Endothelial cell of umbilical vein (primary cell): ENCODE measurements at regions not wholly inside any gene's neighbourhood (a gene's known extent, or its start where the extent isn't known, plus 50 kb on each side); places are given as distances from the start of the nearest gene placed in this dataset.

ENCODE experiments used
- BruUV-seq: library from RNA; stranded (reverse); fragments of 400-500 nt; replicated peaks from 2 replicates; lab custom pipeline; 2021; lab: Mats Ljungman, UMichigan
- CTCF ChIA-PET: fragments of 300-600, 350-600 bp; sonication (Branson Sonifier 250); formaldehyde crosslinking; loops from one replicate; lab custom pipeline; 2021; ENCODE audit warnings: antibody characterized with exemption, inconsistent platforms; lab: Charles Lee
- POLR2A ChIA-PET: fragments of 300-600, 350-600 bp; sonication (Branson Sonifier 250); formaldehyde crosslinking; loops from one replicate; lab custom pipeline; 2021; ENCODE audit warnings: antibody characterized with exemption, inconsistent platforms; lab: Charles Lee
- DNase-seq: peaks from one replicate; pipeline ENCODE4 v3.0.0-alpha.2; 2011; ENCODE audit warnings: low read depth, low spot score
- FAIRE-seq: peaks from 2 replicates; lab custom pipeline; 2011; peaks lifted over from hg19 to GRCh38; lab: Jason Lieb, UNC
- H2AFZ ChIP-seq: 2 replicates; pipeline ENCODE4 v1.6.0; 2012; ENCODE audit warnings: low read depth, low read length, control low read depth, inconsistent platforms
- H3K27ac ChIP-seq: 2 replicates; pipeline ENCODE4 v1.5.1; 2011; ENCODE audit warnings: low read depth, mild to moderate bottlenecking, control low read depth, low read length, moderate library complexity; ENCODE audit not compliant: insufficient read depth
- H3K27me3 ChIP-seq, 2 experiments: 2 replicates each; pipeline versions ENCODE4 v1.6.0 to v1.6.1; 2011; ENCODE audit warnings: low read length in 2 of 2, mixed read lengths in 1 of 2; ENCODE audit not compliant: control insufficient read depth in 2 of 2, insufficient read depth in 2 of 2
- H3K36me3 ChIP-seq, 2 experiments: 2 replicates in 1 of 2; 3 replicates in 1 of 2; pipeline ENCODE4 v1.5.1; 2011; ENCODE audit warnings: low read length in 2 of 2, mild to moderate bottlenecking in 1 of 2, moderate library complexity in 1 of 2; ENCODE audit not compliant: control insufficient read depth in 2 of 2, insufficient read depth in 2 of 2; ENCODE audit errors: extremely low read depth in 1 of 2
- H3K4me1 ChIP-seq: 3 replicates; pipeline ENCODE4 v1.5.1; 2011; ENCODE audit warnings: mild to moderate bottlenecking, low read length; ENCODE audit not compliant: control insufficient read depth, insufficient read depth; ENCODE audit errors: extremely low read depth
- H3K4me2 ChIP-seq: 2 replicates; pipeline ENCODE4 v1.6.1; 2011; ENCODE audit warnings: low read length, control low read depth, mixed read lengths; ENCODE audit not compliant: insufficient read depth
- H3K4me3 ChIP-seq, 3 experiments: fragments of 200-600 bp in 1 of 3; sonication (generic), shearing (Covaris generic) in 1 of 3; replicated peaks in 1 of 3; 2 replicates each; pipeline ENCODE4 v1.5.1; 2011 to 2016; ENCODE audit warnings: control low read depth in 3 of 3, low read length in 3 of 3, mild to moderate bottlenecking in 2 of 3, inconsistent platforms in 1 of 3, low read depth in 1 of 3, moderate library complexity in 1 of 3; ENCODE audit not compliant: insufficient read depth in 1 of 3
- H3K79me2 ChIP-seq: 2 replicates; pipeline ENCODE4 v1.6.0; 2012; ENCODE audit warnings: low read length, inconsistent platforms; ENCODE audit not compliant: control insufficient read depth, insufficient read depth
- H3K9ac ChIP-seq: replicated peaks from 2 replicates; pipeline ENCODE3; 2011; ENCODE audit warnings: low read length, control low read depth; ENCODE audit not compliant: insufficient read depth; ENCODE audit errors: extremely low read depth
- H3K9me1 ChIP-seq: replicated peaks from 3 replicates; pipeline ENCODE4 v1.6.0; 2011; ENCODE audit warnings: mild to moderate bottlenecking, low read length; ENCODE audit not compliant: control insufficient read depth, insufficient read depth; ENCODE audit errors: extremely low read depth
- H3K9me3 ChIP-seq: replicated peaks from 2 replicates; pipeline ENCODE4 v1.5.1; 2012; ENCODE audit warnings: low read length, inconsistent platforms; ENCODE audit not compliant: control insufficient read depth, insufficient read depth
- H4K20me1 ChIP-seq: replicated peaks from 2 replicates; pipeline ENCODE3; 2011; ENCODE audit warnings: mild to moderate bottlenecking, low read length; ENCODE audit not compliant: control insufficient read depth, insufficient read depth; ENCODE audit errors: extremely low read depth
- EZH2 ChIP-seq: IDR thresholded peaks from 2 replicates; pipeline ENCODE4 v1.6.1; 2012; ENCODE audit warnings: borderline replicate concordance, low read depth, mild to moderate bottlenecking, moderate library complexity, low read length, inconsistent platforms; ENCODE audit not compliant: severe bottlenecking
- FOS ChIP-seq: IDR thresholded peaks from 2 replicates; pipeline ENCODE4 v1.6.1; 2011; ENCODE audit warnings: mild to moderate bottlenecking, low read length, moderate library complexity, borderline replicate concordance; ENCODE audit not compliant: insufficient read depth
- GATA2 ChIP-seq: IDR thresholded peaks from 2 replicates; pipeline ENCODE4 v1.7.0; 2011; ENCODE audit warnings: low read depth, mild to moderate bottlenecking, moderate library complexity, mixed read lengths, low read length; ENCODE audit not compliant: insufficient read length, insufficient read depth
- MAX ChIP-seq: IDR thresholded peaks from 2 replicates; pipeline ENCODE4 v1.6.1; 2011; ENCODE audit not compliant: insufficient read depth, insufficient read length
- MYC ChIP-seq: IDR thresholded peaks from one replicate; pipeline ENCODE4 v1.6.1; 2011; ENCODE audit warnings: mild to moderate bottlenecking, low read depth, low read length
- POLR2AphosphoS5 ChIP-seq: IDR thresholded peaks from 2 replicates; pipeline ENCODE4 v1.6.1; 2012; ENCODE audit warnings: low read depth, mild to moderate bottlenecking, control low read depth, low read length, moderate library complexity; ENCODE audit not compliant: insufficient read depth
- dilution Hi-C: fragments of 300-500 bp; cut with MboI; formaldehyde crosslinking; loops from one replicate; pipeline ENCODE4 v1.15.0; 2019; ENCODE audit warnings: low sequenced_read_pairs; ENCODE audit not compliant: extremely low pct_ligation_motif_present
- intact Hi-C: fragments of 100-400 bp; cut with micrococcal nuclease; formaldehyde crosslinking; loops from one replicate; pipeline ENCODE4 v1.10.0; 2022

GRCh38 chr1:82392946-82393345 lies 592.2 kb downstream of the ADGRL2 start:
- intact Hi-C loops = no loop called here
- no TSS peak for BruUV-seq
- FAIRE-seq (no peak), DNase-seq (no peak)
- dilution Hi-C loops = no loop called here
- H3K4me2 ChIP-seq = no peak overlapping the region
- no peaks in the 10 kb centered on the region for H3K9me3 ChIP-seq
- ChIA-PET POLR2A (no interaction called here), CTCF (no interaction called here)
- H3K9ac ChIP-seq = no peak overlapping the region
- TF ChIP-seq GATA2 = peak; percentile 39
- TF ChIP-seq MAX = no peak
- no peak for TF ChIP-seq POLR2AphosphoS5
- TF ChIP-seq EZH2 = no peak
- no peaks in the 10 kb centered on the region for H3K36me3 ChIP-seq
- peaks cover 5% of the 10 kb centered on the region for H3K4me1 ChIP-seq
- H3K79me2 ChIP-seq = no peaks in the 10 kb centered on the region
- no peak overlapping the region for H3K27ac ChIP-seq
- H3K27me3 ChIP-seq = no peaks in the 10 kb centered on the region
- no peak overlapping the region for H3K4me3 ChIP-seq
- no peak overlapping the region for H2AFZ ChIP-seq
- H4K20me1 ChIP-seq = no peaks in the 10 kb centered on the region
- H3K9me1 ChIP-seq = no peaks in the 10 kb centered on the region

- no peaks in the 10 kb centered on the region for H3K36me3 ChIP-seq
- H3K4me2 ChIP-seq = no peak overlapping the region
- no peak for FAIRE-seq
- TF ChIP-seq FOS = peak; percentile 58
- TF ChIP-seq MYC = no peak
- H3K4me1 ChIP-seq = peaks cover under 1% of the 10 kb centered on the region
- peak; percentile 6 for DNase-seq
- no peak overlapping the region for H2AFZ ChIP-seq
- H3K79me2 ChIP-seq = no peaks in the 10 kb centered on the region
- H3K9ac ChIP-seq = no peak overlapping the region
- no peaks in the 10 kb centered on the region for H3K9me1 ChIP-seq
- no peak overlapping the region for H3K27ac ChIP-seq
- dilution Hi-C loops = no loop called here
- ChIA-PET POLR2A (no interaction called here), CTCF (no interaction called here)
- no peaks in the 10 kb centered on the region for H4K20me1 ChIP-seq
- intact Hi-C loops = no loop called here
- H3K4me3 ChIP-seq = no peak overlapping the region
- H3K27me3 ChIP-seq = no peaks in the 10 kb centered on the region
- BruUV-seq = no TSS peak
- no peaks in the 10 kb centered on the region for H3K9me3 ChIP-seq
Observed at GRCh38 chr1:82392513-82392912, 591.8 kb downstream of the ADGRL2 start.
